ENCODE measurements at regions not wholly inside any gene's neighbourhood (a gene's known extent, or its start where the extent isn't known, plus 50 kb on each side); places are given as distances from the start of the nearest gene placed in this dataset.

DNA sequence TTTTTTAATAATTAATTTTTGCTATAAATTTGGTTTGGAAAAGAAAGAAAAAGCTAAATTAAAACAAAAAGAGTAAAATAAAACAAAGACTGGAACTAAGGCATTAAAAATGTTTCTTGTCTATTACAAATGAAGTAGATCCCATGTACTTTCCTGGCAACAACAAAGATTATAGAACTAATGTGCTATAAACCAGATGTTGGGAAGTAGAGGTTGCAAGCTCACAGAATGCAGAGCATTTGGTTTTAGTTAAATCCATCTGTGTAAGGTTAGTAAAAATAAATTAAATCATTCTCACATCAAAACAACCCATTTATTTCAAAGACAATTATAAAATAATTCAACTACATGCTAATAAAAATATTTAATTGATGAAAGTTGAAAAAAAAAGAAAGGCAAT, 157.2 kb upstream of the ZC3H15 start:
- Histone ChIP-seq H3K27me3 (ENCODE audit: insufficient read depth, low read length, poor library complexity, severe bottlenecking) (no peaks in the 10 kb centered on the region), H3K9ac (ENCODE audit: low read depth, low read length, poor library complexity, severe bottlenecking) (no peak overlapping the region), H3K4me1 (ENCODE audit: insufficient read depth, low read length, poor library complexity, severe bottlenecking) (no peaks in the 10 kb centered on the region), H3K4me3 (ENCODE audit: low read length, poor library complexity, severe bottlenecking) (no peak overlapping the region), H3K79me2 (ENCODE audit: insufficient read depth, low read length) (no peaks in the 10 kb centered on the region), H3K9me2 (replicated peaks; ENCODE audit: low read depth, low read length) (no peaks in the 10 kb centered on the region), H4K20me1 (ENCODE audit: insufficient read depth, low read length, poor library complexity, severe bottlenecking) (no peaks in the 10 kb centered on the region), H3F3A (ENCODE audit: low read depth) (no peaks in the 10 kb centered on the region), H3K4me2 (ENCODE audit: low read depth, low read length, poor library complexity, severe bottlenecking) (no peak overlapping the region), H3K9me3 (ENCODE audit: insufficient read depth, low read depth, low read length) (no peaks in the 10 kb centered on the region), H3K36me3 (ENCODE audit: insufficient read depth, low read length) (no peaks in the 10 kb centered on the region), H2AFZ (ENCODE audit: low read length) (no peak overlapping the region)
- no peak for TF ChIP-seq EZH2phosphoT487 (IDR thresholded peaks at IDR 0.05; ENCODE audit: borderline replicate concordance)
- TF ChIP-seq, protein P1, sequence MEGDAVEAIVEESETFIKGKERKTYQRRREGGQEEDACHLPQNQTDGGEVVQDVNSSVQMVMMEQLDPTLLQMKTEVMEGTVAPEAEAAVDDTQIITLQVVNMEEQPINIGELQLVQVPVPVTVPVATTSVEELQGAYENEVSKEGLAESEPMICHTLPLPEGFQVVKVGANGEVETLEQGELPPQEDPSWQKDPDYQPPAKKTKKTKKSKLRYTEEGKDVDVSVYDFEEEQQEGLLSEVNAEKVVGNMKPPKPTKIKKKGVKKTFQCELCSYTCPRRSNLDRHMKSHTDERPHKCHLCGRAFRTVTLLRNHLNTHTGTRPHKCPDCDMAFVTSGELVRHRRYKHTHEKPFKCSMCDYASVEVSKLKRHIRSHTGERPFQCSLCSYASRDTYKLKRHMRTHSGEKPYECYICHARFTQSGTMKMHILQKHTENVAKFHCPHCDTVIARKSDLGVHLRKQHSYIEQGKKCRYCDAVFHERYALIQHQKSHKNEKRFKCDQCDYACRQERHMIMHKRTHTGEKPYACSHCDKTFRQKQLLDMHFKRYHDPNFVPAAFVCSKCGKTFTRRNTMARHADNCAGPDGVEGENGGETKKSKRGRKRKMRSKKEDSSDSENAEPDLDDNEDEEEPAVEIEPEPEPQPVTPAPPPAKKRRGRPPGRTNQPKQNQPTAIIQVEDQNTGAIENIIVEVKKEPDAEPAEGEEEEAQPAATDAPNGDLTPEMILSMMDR (conservative IDR thresholded peaks at IDR 0.05; ENCODE audit: low read length): no peak

DNA sequence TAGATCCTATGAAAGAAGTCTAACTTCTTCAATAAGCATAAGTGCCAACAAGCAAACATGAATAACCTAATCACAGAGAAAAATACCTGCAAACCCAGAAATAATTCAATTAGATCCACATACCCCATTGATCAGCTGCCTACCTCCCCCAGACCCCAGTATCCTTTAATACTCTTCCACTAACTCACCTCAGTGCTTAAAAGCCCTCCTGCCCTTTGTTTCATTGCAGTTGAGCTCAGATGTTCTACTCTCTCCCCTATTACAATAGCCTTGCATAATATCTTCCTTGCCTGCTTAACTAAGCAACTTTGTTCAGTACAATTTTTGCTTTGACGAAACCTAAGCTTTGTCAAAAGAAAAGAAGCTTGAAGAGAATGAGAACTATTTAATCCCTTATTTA, 156.0 kb upstream of the ZC3H15 start:
- Histone ChIP-seq H4K20me1 (ENCODE audit: insufficient read depth, low read length, poor library complexity, severe bottlenecking) (no peaks in the 10 kb centered on the region), H3K9me3 (ENCODE audit: insufficient read depth, low read depth, low read length) (no peaks in the 10 kb centered on the region), H3K4me3 (ENCODE audit: low read length, poor library complexity, severe bottlenecking) (no peak overlapping the region), H3K4me1 (ENCODE audit: insufficient read depth, low read length, poor library complexity, severe bottlenecking) (no peaks in the 10 kb centered on the region), H3K4me2 (ENCODE audit: low read depth, low read length, poor library complexity, severe bottlenecking) (no peak overlapping the region), H2AFZ (ENCODE audit: low read length) (no peak overlapping the region), H3K27me3 (ENCODE audit: insufficient read depth, low read length, poor library complexity, severe bottlenecking) (no peaks in the 10 kb centered on the region), H3F3A (ENCODE audit: low read depth) (no peaks in the 10 kb centered on the region), H3K79me2 (ENCODE audit: insufficient read depth, low read length) (no peaks in the 10 kb centered on the region), H3K36me3 (ENCODE audit: insufficient read depth, low read length) (no peaks in the 10 kb centered on the region), H3K9ac (ENCODE audit: low read depth, low read length, poor library complexity, severe bottlenecking) (no peak overlapping the region), H3K9me2 (replicated peaks; ENCODE audit: low read depth, low read length) (no peaks in the 10 kb centered on the region)
- TF ChIP-seq, protein P1 (conservative IDR thresholded peaks at IDR 0.05; ENCODE audit: low read length): no peak

DNA sequence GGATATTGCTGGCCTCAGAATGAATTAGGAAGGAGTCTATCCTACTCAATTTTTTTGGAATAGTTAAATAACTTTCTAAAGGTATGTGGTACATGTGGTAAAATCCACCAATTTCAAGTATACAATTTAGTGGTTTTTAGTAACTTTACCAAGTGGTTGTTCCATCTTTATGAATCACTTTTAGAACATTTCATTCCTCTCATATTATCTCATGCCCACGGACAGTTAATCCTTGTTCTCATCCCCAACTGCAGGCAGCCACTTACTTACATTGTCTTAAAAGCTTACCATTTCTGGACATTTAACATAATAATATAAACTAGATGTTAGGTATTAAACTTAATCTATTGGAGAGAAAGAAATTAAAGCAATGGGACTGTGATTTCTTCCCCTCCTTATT, 146.3 kb upstream of the ZC3H15 start:
- H4K20me1 ChIP-seq (ENCODE audit: insufficient read depth, low read length, poor library complexity, severe bottlenecking): no peaks in the 10 kb centered on the region
- H3K9me3 ChIP-seq (ENCODE audit: insufficient read depth, low read depth, low read length): no peaks in the 10 kb centered on the region
- no peak overlapping the region for H2AFZ ChIP-seq (ENCODE audit: low read length)
- TF ChIP-seq, protein P1 (conservative IDR thresholded peaks at IDR 0.05; ENCODE audit: low read length): no peak
- TF ChIP-seq EZH2phosphoT487 (IDR thresholded peaks at IDR 0.05; ENCODE audit: borderline replicate concordance): no peak
- H3K79me2 ChIP-seq (ENCODE audit: insufficient read depth, low read length): no peaks in the 10 kb centered on the region
- H3K4me2 ChIP-seq (ENCODE audit: low read depth, low read length, poor library complexity, severe bottlenecking): no peak overlapping the region
- no peak overlapping the region for H3K4me3 ChIP-seq (ENCODE audit: low read length, poor library complexity, severe bottlenecking)
- H3K9me2 ChIP-seq (replicated peaks; ENCODE audit: low read depth, low read length): no peaks in the 10 kb centered on the region
- H3F3A ChIP-seq (ENCODE audit: low read depth): no peaks in the 10 kb centered on the region
- H3K27me3 ChIP-seq (ENCODE audit: insufficient read depth, low read length, poor library complexity, severe bottlenecking): no peaks in the 10 kb centered on the region
- H3K9ac ChIP-seq (ENCODE audit: low read depth, low read length, poor library complexity, severe bottlenecking): no peak overlapping the region
- H3K36me3 ChIP-seq (ENCODE audit: insufficient read depth, low read length): no peaks in the 10 kb centered on the region
- H3K4me1 ChIP-seq (ENCODE audit: insufficient read depth, low read length, poor library complexity, severe bottlenecking): no peaks in the 10 kb centered on the region

Measured in Loucy (cell line).